ENCODE measurements at regions not wholly inside any gene's neighbourhood (a gene's known extent, or its start where the extent isn't known, plus 50 kb on each side); places are given as distances from the start of the nearest gene placed in this dataset.

DNA sequence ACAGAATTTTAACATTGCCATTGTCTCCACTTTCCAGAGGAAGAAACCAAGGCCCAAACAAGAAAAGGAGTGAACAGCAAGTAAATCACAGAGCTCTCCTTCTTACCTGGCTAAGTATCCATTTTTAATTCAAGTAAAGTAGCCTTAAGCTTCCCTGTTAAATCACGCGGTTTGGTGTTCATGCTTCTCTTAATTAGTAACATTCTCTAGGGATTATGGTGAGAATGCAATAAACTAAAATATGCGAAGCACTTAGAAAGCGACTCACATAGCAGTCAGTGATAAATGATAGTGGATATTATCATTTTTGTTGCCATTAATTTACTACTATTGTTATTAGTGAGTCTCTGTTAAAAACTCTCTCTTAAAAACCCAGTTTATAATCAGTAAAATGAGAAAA, 630.5 kb upstream of the TMPRSS15 start:
- H3K36me3 ChIP-seq, result no peaks in the 10 kb centered on the region
- no peaks in the 10 kb centered on the region for H3K4me1 ChIP-seq
- no peak for ATAC-seq
- H3K4me3 ChIP-seq, result no peak overlapping the region
- no peaks in the 10 kb centered on the region for H3K27me3 ChIP-seq
- no peak overlapping the region for H3K27ac ChIP-seq
- no peak for TF ChIP-seq EP300 (IDR thresholded peaks at IDR 0.05)
- TF ChIP-seq POLR2A (IDR thresholded peaks at IDR 0.05), result no peak
- H3K9me3 ChIP-seq, result no peaks in the 10 kb centered on the region
- WGBS, 2 donors (ENCODE audit: low coverage in 1 of 2), result 85 to 92% methylated on average over 4 of the region's 4 CpGs

DNA sequence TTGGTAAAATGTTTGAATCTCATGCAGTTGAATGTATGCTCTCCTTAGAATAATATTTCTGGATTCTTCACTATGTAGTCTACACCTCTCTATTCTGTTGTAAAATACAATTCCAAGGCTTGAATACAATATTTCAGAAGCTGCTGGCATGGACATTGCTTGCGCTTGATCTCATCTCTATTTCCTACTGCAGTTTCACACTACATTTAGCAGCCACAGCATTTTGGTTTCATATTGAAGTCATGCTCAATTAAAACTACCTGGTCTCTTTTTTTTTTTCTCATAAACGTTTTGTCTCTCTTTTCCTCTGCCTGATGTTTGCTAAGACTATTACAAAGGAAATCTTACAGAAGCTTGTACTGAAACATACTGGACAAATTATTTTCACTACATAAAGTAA, 631.0 kb upstream of the TMPRSS15 start:
- H3K27ac ChIP-seq, result no peak overlapping the region
- no peak for ATAC-seq
- H3K27me3 ChIP-seq, result no peaks in the 10 kb centered on the region
- TF ChIP-seq CTCF (IDR thresholded peaks at IDR 0.05), result no peak
- TF ChIP-seq EP300 (IDR thresholded peaks at IDR 0.05), result no peak
- TF ChIP-seq POLR2AphosphoS5 (IDR thresholded peaks at IDR 0.05), result no peak
- TF ChIP-seq POLR2A (IDR thresholded peaks at IDR 0.05), result no peak
- no peaks in the 10 kb centered on the region for H3K4me1 ChIP-seq
- H3K4me3 ChIP-seq, result no peak overlapping the region
- no peaks in the 10 kb centered on the region for H3K9me3 ChIP-seq
- no peaks in the 10 kb centered on the region for H3K36me3 ChIP-seq
- 52 to 61% methylated on average over 2 of the region's 2 CpGs for WGBS, 2 donors (ENCODE audit: low coverage in 1 of 2)

GRCh38 chr21:19045876-19046275, 642.3 kb upstream of the TMPRSS15 start:
- Histone ChIP-seq H3K9me3 (no peaks in the 10 kb centered on the region), H3K4me3 (no peak overlapping the region), H3K36me3 (no peaks in the 10 kb centered on the region), H3K27ac (no peak overlapping the region), H3K27me3 (no peaks in the 10 kb centered on the region), H3K4me1 (no peaks in the 10 kb centered on the region)
- TF ChIP-seq CTCF (IDR thresholded peaks at IDR 0.05) (no peak), POLR2A (IDR thresholded peaks at IDR 0.05) (no peak), EP300 (IDR thresholded peaks at IDR 0.05) (no peak)
- ATAC-seq, result no peak
- 35 to 50% methylated on average over 2 of the region's 2 CpGs for WGBS, 2 donors (ENCODE audit: low coverage in 1 of 2)

DNA sequence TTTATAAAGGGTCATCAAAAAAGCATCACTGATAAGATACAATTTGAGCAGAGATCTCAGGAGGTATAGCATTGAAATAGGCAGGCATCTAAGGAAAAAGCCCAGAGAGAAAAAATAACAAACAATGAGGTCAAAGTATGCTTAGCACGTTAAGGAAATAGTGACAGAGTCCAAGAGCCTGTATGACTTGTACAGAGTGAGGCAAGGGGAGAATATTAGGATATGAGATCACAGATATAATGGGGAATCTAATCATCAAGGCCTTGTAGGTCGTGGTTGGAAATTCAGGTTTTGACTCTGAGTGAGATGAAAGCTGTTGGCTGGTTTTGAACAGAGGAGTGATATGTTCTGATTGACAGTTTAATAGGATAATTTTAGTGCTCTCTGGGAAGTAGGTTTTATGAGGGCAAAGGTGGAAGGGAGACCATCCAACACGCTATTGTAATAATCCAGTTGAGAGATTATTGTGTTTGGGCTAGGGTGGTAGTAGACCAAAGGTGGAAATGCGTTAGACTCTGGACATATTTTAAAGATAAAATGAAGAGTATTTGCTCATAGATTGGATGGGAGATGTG, 644.6 kb upstream of the TMPRSS15 start:
- Histone ChIP-seq H3K9me3 (no peaks in the 10 kb centered on the region), H3K27me3 (no peaks in the 10 kb centered on the region), H3K4me1 (no peaks in the 10 kb centered on the region), H3K36me3 (no peaks in the 10 kb centered on the region), H3K27ac (no peak overlapping the region), H3K4me3 (no peak overlapping the region)
- WGBS, 2 donors (ENCODE audit: low coverage in 1 of 2), result 52 to 60% methylated on average over 3 to 4 of the region's 4 CpGs
- no peak for TF ChIP-seq POLR2AphosphoS5 (IDR thresholded peaks at IDR 0.05)
- no peak for ATAC-seq

DNA sequence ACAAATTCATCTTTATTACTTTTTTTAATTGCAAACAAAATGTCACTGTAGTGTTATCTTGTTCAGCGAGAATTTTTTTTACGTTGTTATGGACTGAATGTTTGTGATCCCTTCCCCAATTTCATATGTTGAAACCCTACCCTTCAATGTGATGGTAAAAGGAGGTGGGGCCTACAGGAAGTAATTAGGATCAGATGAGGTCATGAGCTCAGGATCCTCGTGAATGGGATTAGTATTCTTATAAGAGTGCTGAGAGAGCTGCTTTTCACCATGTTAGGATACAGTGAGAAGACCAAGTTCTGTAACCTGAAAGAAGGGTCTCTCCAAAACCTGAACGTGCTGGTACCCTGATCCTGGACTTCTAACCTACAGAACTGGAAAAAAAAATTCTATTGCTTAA, 646.0 kb upstream of the TMPRSS15 start:
- H3K27ac ChIP-seq, result no peak overlapping the region
- H3K27me3 ChIP-seq, result no peaks in the 10 kb centered on the region
- no peaks in the 10 kb centered on the region for H3K36me3 ChIP-seq
- H3K4me3 ChIP-seq, result no peak overlapping the region
- no peaks in the 10 kb centered on the region for H3K4me1 ChIP-seq
- no peak for ATAC-seq
- 68 to 71% methylated on average over 4 of the region's 4 CpGs for WGBS, 2 donors (ENCODE audit: low coverage in 1 of 2)
- TF ChIP-seq EP300 (IDR thresholded peaks at IDR 0.05), result no peak
- no peak for TF ChIP-seq POLR2AphosphoS5 (IDR thresholded peaks at IDR 0.05)
- TF ChIP-seq POLR2A (IDR thresholded peaks at IDR 0.05), result no peak
- TF ChIP-seq CTCF (IDR thresholded peaks at IDR 0.05), result no peak
- no peaks in the 10 kb centered on the region for H3K9me3 ChIP-seq

GRCh38 chr21:19065164-19065563, 661.6 kb upstream of the TMPRSS15 start:
- Histone ChIP-seq H3K27ac (no peak overlapping the region), H3K36me3 (no peaks in the 10 kb centered on the region), H3K4me1 (peaks cover 0 to 3% (median 0%) of the 10 kb centered on the region in 3 donors), H3K4me3 (no peak overlapping the region), H3K9me3 (peaks cover 0 to 4% (median 0%) of the 10 kb centered on the region in 3 donors), H3K27me3 (no peaks in the 10 kb centered on the region)
- ATAC-seq, result no peak
- TF ChIP-seq EP300 (IDR thresholded peaks at IDR 0.05), result no peak
- TF ChIP-seq CTCF (IDR thresholded peaks at IDR 0.05), result no peak
- no peak for TF ChIP-seq POLR2A (IDR thresholded peaks at IDR 0.05)
- TF ChIP-seq POLR2AphosphoS5 (IDR thresholded peaks at IDR 0.05), result no peak
- WGBS, 2 donors (ENCODE audit: low coverage in 1 of 2), result 93 to 96% methylated on average over 4 of the region's 8 CpGs

Data from gastroesophageal sphincter (tissue), 4 donors.